ENCODE measurements at regions not wholly inside any gene's neighbourhood (a gene's known extent, or its start where the extent isn't known, plus 50 kb on each side); places are given as distances from the start of the nearest gene placed in this dataset.

- H4K20me1 ChIP-seq (ENCODE audit: insufficient read depth, low read depth, low read length), result no peaks in the 10 kb centered on the region
- H3K27me3 ChIP-seq (ENCODE audit: low read length), result no peaks in the 10 kb centered on the region
- no peaks in the 10 kb centered on the region for H3K36me3 ChIP-seq (ENCODE audit: insufficient read depth, low read length)
- H3K9ac ChIP-seq (ENCODE audit: low read length), result no peak overlapping the region
- H3K4me3 ChIP-seq (ENCODE audit: low read length), result no peak overlapping the region
- no peak overlapping the region for H3K4me2 ChIP-seq (ENCODE audit: low read depth, low read length, poor library complexity, severe bottlenecking)
- no peaks in the 10 kb centered on the region for H3K9me3 ChIP-seq (ENCODE audit: low read length)
- H3K79me2 ChIP-seq (ENCODE audit: low read length), result no peaks in the 10 kb centered on the region
- H3K9me2 ChIP-seq (replicated peaks; ENCODE audit: insufficient read depth, low read length), result no peaks in the 10 kb centered on the region
- no peak overlapping the region for H3K27ac ChIP-seq (ENCODE audit: low read length)
- no peak for DNase-seq
- H3K4me1 ChIP-seq (ENCODE audit: low read length), result no peaks in the 10 kb centered on the region
- no peak overlapping the region for H2AFZ ChIP-seq (ENCODE audit: low read length)
Measured at GRCh38 chr1:29670752-29671151, 434.4 kb downstream of the PTPRU start.

GRCh38 chr1:29669912-29670311 lies 433.6 kb downstream of the PTPRU start:
- Histone ChIP-seq H3K4me2 (ENCODE audit: low read depth, low read length, poor library complexity, severe bottlenecking) (no peak overlapping the region), H2AFZ (ENCODE audit: low read length) (no peak overlapping the region), H3K9ac (ENCODE audit: low read length) (no peak overlapping the region), H3K27ac (ENCODE audit: low read length) (no peak overlapping the region), H3K27me3 (ENCODE audit: low read length) (no peaks in the 10 kb centered on the region), H3K79me2 (ENCODE audit: low read length) (no peaks in the 10 kb centered on the region), H4K20me1 (ENCODE audit: insufficient read depth, low read depth, low read length) (no peaks in the 10 kb centered on the region), H3K36me3 (ENCODE audit: insufficient read depth, low read length) (no peaks in the 10 kb centered on the region), H3K9me2 (replicated peaks; ENCODE audit: insufficient read depth, low read length) (no peaks in the 10 kb centered on the region), H3K9me3 (ENCODE audit: low read length) (no peaks in the 10 kb centered on the region), H3K4me3 (ENCODE audit: low read length) (no peak overlapping the region), H3K4me1 (ENCODE audit: low read length) (no peaks in the 10 kb centered on the region)
- DNase-seq, result no peak

DNA sequence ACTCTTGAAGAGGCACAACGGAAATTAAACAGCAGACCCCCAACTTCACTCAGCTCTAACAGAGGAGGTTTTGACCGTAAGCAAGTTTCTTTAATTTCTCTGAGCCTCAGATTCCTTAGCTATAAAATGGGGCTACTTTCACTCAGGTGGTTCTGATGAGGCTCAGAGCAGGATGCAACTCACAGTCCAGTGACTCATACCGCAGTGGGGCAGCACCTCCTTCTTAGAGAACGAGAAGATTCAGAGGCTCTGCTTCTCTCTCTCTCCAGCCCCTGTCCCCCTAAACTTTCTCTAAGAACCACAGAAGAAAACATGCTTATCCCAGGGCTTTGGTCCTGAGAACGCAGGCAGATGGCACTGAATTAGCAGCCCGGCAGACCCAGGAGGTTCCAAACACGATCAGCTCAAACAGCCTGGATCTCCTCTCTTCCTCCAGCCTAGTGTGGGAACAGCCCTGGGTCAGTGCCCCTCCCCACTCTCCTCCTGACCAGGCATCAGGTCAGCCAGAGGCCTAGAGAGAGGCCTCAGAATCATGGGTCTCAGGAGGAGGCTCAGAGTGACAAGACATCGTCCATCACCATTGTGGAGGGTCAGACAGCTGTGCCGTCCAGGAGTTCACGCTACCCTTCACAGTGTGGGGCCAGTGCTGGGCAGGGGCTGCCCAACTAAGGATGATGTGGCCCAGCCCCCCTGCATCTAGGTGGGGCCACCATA lies 433.0 kb downstream of the PTPRU start:
- no peaks in the 10 kb centered on the region for H3K9me2 ChIP-seq (replicated peaks; ENCODE audit: insufficient read depth, low read length)
- H3K27ac ChIP-seq (ENCODE audit: low read length), result no peak overlapping the region
- no peak overlapping the region for H3K4me2 ChIP-seq (ENCODE audit: low read depth, low read length, poor library complexity, severe bottlenecking)
- H4K20me1 ChIP-seq (ENCODE audit: insufficient read depth, low read depth, low read length), result no peaks in the 10 kb centered on the region
- H3K4me3 ChIP-seq (ENCODE audit: low read length), result no peak overlapping the region
- no peaks in the 10 kb centered on the region for H3K9me3 ChIP-seq (ENCODE audit: low read length)
- no peak for DNase-seq
- no peaks in the 10 kb centered on the region for H3K36me3 ChIP-seq (ENCODE audit: insufficient read depth, low read length)
- H3K9ac ChIP-seq (ENCODE audit: low read length), result no peak overlapping the region
- no peaks in the 10 kb centered on the region for H3K4me1 ChIP-seq (ENCODE audit: low read length)
- H3K27me3 ChIP-seq (ENCODE audit: low read length), result no peaks in the 10 kb centered on the region
- H2AFZ ChIP-seq (ENCODE audit: low read length), result no peak overlapping the region
- no peaks in the 10 kb centered on the region for H3K79me2 ChIP-seq (ENCODE audit: low read length)

DNA sequence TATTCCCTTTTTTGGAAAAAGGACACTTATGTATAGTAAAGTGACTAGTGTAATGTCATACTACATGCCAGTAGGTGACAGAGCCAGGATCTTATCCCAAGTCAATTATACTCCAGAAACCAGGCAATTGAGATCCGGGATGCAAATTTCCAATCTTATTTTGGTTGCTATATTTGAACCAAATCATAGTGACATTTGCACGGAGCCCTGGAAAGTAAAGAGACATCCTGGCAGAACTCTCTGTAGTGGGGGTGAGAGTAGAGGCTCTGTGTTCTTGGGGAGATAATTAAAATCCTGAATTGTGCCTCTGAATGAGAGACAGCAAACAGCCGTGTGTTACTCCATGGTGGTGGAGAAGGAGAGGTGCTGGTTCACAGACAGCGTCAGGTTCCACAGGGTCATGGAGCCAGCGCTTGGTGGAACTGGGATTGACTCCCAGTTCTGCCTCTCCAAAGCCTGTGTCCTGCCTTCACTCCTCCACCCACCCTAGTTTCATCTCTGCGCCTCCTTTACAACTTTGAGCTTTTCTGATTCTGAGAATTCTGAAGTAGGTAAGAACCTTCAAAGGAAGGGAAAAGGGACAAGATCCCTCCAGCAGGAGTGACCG lies 432.3 kb downstream of the PTPRU start:
- Histone ChIP-seq H3K9me2 (replicated peaks; ENCODE audit: insufficient read depth, low read length) (no peaks in the 10 kb centered on the region), H3K9ac (ENCODE audit: low read length) (no peak overlapping the region), H3K36me3 (ENCODE audit: insufficient read depth, low read length) (no peaks in the 10 kb centered on the region), H3K79me2 (ENCODE audit: low read length) (no peaks in the 10 kb centered on the region), H4K20me1 (ENCODE audit: insufficient read depth, low read depth, low read length) (no peaks in the 10 kb centered on the region), H2AFZ (ENCODE audit: low read length) (no peak overlapping the region), H3K4me1 (ENCODE audit: low read length) (no peaks in the 10 kb centered on the region), H3K27ac (ENCODE audit: low read length) (no peak overlapping the region), H3K4me3 (ENCODE audit: low read length) (no peak overlapping the region), H3K9me3 (ENCODE audit: low read length) (no peaks in the 10 kb centered on the region), H3K27me3 (ENCODE audit: low read length) (no peaks in the 10 kb centered on the region), H3K4me2 (ENCODE audit: low read depth, low read length, poor library complexity, severe bottlenecking) (no peak overlapping the region)
- DNase-seq, result no peak

DNA sequence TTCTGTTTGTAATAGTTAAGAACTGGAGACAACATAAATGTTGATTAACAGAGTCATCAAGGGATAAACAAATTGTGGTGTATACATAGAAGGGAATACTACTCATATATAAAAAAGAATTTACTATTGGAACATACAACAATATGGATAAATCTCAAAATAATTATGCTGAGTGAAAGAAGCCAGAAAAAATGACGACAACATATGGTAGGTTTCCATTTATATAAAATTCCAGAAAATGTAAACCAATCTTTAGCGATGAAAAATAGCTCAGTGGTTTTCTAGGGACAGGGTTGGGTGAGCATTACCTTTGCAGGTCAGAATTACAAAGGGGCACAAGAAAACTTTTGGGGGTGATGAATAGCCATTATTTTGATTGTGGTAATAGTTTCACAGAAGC lies 431.6 kb downstream of the PTPRU start:
- H3K27me3 ChIP-seq (ENCODE audit: low read length), result no peaks in the 10 kb centered on the region
- no peak overlapping the region for H3K4me2 ChIP-seq (ENCODE audit: low read depth, low read length, poor library complexity, severe bottlenecking)
- H3K9ac ChIP-seq (ENCODE audit: low read length), result no peak overlapping the region
- H3K36me3 ChIP-seq (ENCODE audit: insufficient read depth, low read length), result no peaks in the 10 kb centered on the region
- no peaks in the 10 kb centered on the region for H3K79me2 ChIP-seq (ENCODE audit: low read length)
- H3K4me3 ChIP-seq (ENCODE audit: low read length), result no peak overlapping the region
- no peaks in the 10 kb centered on the region for H3K9me3 ChIP-seq (ENCODE audit: low read length)
- no peak overlapping the region for H2AFZ ChIP-seq (ENCODE audit: low read length)
- no peaks in the 10 kb centered on the region for H3K9me2 ChIP-seq (replicated peaks; ENCODE audit: insufficient read depth, low read length)
- H3K4me1 ChIP-seq (ENCODE audit: low read length), result no peaks in the 10 kb centered on the region
- no peak overlapping the region for H3K27ac ChIP-seq (ENCODE audit: low read length)
- H4K20me1 ChIP-seq (ENCODE audit: insufficient read depth, low read depth, low read length), result no peaks in the 10 kb centered on the region
- no peak for DNase-seq

- H3K9me3 ChIP-seq (ENCODE audit: low read length), result peaks cover 6% of the 10 kb centered on the region; the same call in 1 of the 2 replicates
- H3K79me2 ChIP-seq (ENCODE audit: low read length), result no peaks in the 10 kb centered on the region
- H3K4me3 ChIP-seq (ENCODE audit: low read length), result no peak overlapping the region
- H3K36me3 ChIP-seq (ENCODE audit: insufficient read depth, low read length), result no peaks in the 10 kb centered on the region
- H4K20me1 ChIP-seq (ENCODE audit: insufficient read depth, low read depth, low read length), result no peaks in the 10 kb centered on the region
- DNase-seq, result no peak
- H3K9me2 ChIP-seq (replicated peaks; ENCODE audit: insufficient read depth, low read length), result no peaks in the 10 kb centered on the region
- no peak overlapping the region for H3K27ac ChIP-seq (ENCODE audit: low read length)
- no peaks in the 10 kb centered on the region for H3K4me1 ChIP-seq (ENCODE audit: low read length)
- no peak overlapping the region for H3K4me2 ChIP-seq (ENCODE audit: low read depth, low read length, poor library complexity, severe bottlenecking)
- H3K27me3 ChIP-seq (ENCODE audit: low read length), result no peaks in the 10 kb centered on the region
- no peak overlapping the region for H3K9ac ChIP-seq (ENCODE audit: low read length)
- no peak overlapping the region for H2AFZ ChIP-seq (ENCODE audit: low read length)
Measured at GRCh38 chr1:29664711-29665110, 428.4 kb downstream of the PTPRU start.

GRCh38 chr1:29658688-29659087 lies 422.4 kb downstream of the PTPRU start:
- Histone ChIP-seq H3K27me3 (ENCODE audit: low read length) (no peaks in the 10 kb centered on the region), H3K36me3 (ENCODE audit: insufficient read depth, low read length) (no peaks in the 10 kb centered on the region), H3K9ac (ENCODE audit: low read length) (no peak overlapping the region), H3K9me3 (ENCODE audit: low read length) (peaks cover 6% of the 10 kb centered on the region; the same call in 1 of the 2 replicates), H2AFZ (ENCODE audit: low read length) (no peak overlapping the region), H3K4me2 (ENCODE audit: low read depth, low read length, poor library complexity, severe bottlenecking) (no peak overlapping the region), H3K4me1 (ENCODE audit: low read length) (no peaks in the 10 kb centered on the region), H3K9me2 (replicated peaks; ENCODE audit: insufficient read depth, low read length) (no peaks in the 10 kb centered on the region), H4K20me1 (ENCODE audit: insufficient read depth, low read depth, low read length) (no peaks in the 10 kb centered on the region), H3K4me3 (ENCODE audit: low read length) (no peak overlapping the region), H3K79me2 (ENCODE audit: low read length) (no peaks in the 10 kb centered on the region), H3K27ac (ENCODE audit: low read length) (no peak overlapping the region)
- no peak for DNase-seq

DNA sequence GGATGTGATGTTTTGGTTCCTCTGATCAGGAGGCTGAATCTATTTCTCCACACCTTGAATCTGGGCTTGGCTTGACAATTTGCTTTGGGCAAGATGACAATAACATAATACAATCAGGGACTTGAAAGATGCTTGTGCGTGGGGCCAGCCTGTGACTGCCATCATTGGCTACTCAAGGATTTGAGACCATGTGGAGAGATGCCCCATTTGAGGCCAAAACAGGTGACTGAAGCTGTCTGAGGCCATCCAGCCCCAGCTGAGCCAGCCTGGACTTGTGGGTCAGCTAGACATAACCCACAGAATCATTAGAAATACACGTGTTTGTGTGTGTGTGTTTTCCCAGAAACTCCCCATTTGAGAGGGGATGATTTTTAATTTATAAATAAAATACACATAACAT lies 421.5 kb downstream of the PTPRU start:
- Histone ChIP-seq H3K9me3 (ENCODE audit: low read length) (peaks cover 6% of the 10 kb centered on the region; the same call in 1 of the 2 replicates), H3K27ac (ENCODE audit: low read length) (no peak overlapping the region), H3K9me2 (replicated peaks; ENCODE audit: insufficient read depth, low read length) (no peaks in the 10 kb centered on the region), H3K9ac (ENCODE audit: low read length) (no peak overlapping the region), H3K4me3 (ENCODE audit: low read length) (no peak overlapping the region), H3K4me1 (ENCODE audit: low read length) (no peaks in the 10 kb centered on the region), H4K20me1 (ENCODE audit: insufficient read depth, low read depth, low read length) (no peaks in the 10 kb centered on the region), H3K4me2 (ENCODE audit: low read depth, low read length, poor library complexity, severe bottlenecking) (no peak overlapping the region), H3K36me3 (ENCODE audit: insufficient read depth, low read length) (no peaks in the 10 kb centered on the region), H3K27me3 (ENCODE audit: low read length) (no peaks in the 10 kb centered on the region), H2AFZ (ENCODE audit: low read length) (no peak overlapping the region), H3K79me2 (ENCODE audit: low read length) (no peaks in the 10 kb centered on the region)
- no peak for DNase-seq
